ENCODE measurements at regions not wholly inside any gene's neighbourhood (a gene's known extent, or its start where the extent isn't known, plus 50 kb on each side); places are given as distances from the start of the nearest gene placed in this dataset.

DNA sequence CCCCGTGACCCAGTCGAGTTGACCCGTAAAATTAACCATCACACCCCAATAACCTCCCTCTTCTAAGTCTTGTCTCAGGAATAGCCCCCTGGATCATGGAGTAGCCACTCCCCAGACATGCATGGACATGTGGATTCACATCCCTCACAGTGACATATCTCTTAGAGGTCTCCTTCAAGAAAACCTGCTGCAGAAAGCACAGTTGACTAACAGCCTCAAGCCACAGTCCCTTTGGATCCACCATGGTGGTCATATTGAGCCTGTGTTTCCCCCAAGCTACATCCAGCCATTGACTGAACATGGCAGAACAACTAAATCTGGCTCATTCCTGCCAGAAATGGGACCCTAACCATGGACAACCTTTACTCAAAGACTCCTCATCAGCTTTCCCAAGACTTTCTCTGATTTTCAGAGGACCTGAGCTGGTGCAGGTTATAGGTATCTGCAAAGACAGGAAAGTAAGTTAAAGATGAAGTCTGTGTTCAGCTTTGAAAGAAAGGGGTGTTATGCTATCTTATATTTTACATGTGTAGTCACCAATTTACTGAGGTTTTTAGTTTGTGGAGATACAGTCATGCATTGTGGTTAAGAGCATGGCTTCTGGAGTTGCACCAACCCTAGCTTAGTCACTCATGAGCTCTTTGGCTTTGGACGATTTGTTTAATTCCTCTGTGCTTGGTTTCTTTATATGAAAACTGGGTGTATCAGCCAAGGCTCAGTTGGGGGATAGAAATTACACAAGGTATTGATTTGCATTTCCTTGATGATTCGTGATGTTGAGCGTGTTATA lies 219.1 kb downstream of the MYLK4 start:
- no peak for ATAC-seq
- TF ChIP-seq ZNF354B (CRISPR knock-in tag; IDR thresholded peaks at IDR 0.05): no peak
- no peak for TF ChIP-seq YY1 (IDR thresholded peaks at IDR 0.05; ENCODE audit: insufficient read depth, insufficient replicate concordance, low read depth, low read length)
- TF ChIP-seq, protein P1, sequence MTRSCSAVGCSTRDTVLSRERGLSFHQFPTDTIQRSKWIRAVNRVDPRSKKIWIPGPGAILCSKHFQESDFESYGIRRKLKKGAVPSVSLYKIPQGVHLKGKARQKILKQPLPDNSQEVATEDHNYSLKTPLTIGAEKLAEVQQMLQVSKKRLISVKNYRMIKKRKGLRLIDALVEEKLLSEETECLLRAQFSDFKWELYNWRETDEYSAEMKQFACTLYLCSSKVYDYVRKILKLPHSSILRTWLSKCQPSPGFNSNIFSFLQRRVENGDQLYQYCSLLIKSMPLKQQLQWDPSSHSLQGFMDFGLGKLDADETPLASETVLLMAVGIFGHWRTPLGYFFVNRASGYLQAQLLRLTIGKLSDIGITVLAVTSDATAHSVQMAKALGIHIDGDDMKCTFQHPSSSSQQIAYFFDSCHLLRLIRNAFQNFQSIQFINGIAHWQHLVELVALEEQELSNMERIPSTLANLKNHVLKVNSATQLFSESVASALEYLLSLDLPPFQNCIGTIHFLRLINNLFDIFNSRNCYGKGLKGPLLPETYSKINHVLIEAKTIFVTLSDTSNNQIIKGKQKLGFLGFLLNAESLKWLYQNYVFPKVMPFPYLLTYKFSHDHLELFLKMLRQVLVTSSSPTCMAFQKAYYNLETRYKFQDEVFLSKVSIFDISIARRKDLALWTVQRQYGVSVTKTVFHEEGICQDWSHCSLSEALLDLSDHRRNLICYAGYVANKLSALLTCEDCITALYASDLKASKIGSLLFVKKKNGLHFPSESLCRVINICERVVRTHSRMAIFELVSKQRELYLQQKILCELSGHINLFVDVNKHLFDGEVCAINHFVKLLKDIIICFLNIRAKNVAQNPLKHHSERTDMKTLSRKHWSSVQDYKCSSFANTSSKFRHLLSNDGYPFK (CRISPR knock-in tag; IDR thresholded peaks at IDR 0.05; ENCODE audit: borderline replicate concordance): no peak
- TF ChIP-seq HNRNPH1 (optimal IDR thresholded peaks at IDR 0.05; ENCODE audit: low read depth, low read length): no peak
- no peak for TF ChIP-seq ASH2L (IDR thresholded peaks at IDR 0.05; ENCODE audit: insufficient read length, low read depth, low read length)
- no peak for TF ChIP-seq NKX3-1 (CRISPR knock-in tag; IDR thresholded peaks at IDR 0.05)
- TF ChIP-seq MAFG (CRISPR knock-in tag; IDR thresholded peaks at IDR 0.05): no peak
- no peak for TF ChIP-seq ZSCAN9 (CRISPR knock-in tag; IDR thresholded peaks at IDR 0.05; ENCODE audit: borderline replicate concordance)
- TF ChIP-seq, protein P2, sequence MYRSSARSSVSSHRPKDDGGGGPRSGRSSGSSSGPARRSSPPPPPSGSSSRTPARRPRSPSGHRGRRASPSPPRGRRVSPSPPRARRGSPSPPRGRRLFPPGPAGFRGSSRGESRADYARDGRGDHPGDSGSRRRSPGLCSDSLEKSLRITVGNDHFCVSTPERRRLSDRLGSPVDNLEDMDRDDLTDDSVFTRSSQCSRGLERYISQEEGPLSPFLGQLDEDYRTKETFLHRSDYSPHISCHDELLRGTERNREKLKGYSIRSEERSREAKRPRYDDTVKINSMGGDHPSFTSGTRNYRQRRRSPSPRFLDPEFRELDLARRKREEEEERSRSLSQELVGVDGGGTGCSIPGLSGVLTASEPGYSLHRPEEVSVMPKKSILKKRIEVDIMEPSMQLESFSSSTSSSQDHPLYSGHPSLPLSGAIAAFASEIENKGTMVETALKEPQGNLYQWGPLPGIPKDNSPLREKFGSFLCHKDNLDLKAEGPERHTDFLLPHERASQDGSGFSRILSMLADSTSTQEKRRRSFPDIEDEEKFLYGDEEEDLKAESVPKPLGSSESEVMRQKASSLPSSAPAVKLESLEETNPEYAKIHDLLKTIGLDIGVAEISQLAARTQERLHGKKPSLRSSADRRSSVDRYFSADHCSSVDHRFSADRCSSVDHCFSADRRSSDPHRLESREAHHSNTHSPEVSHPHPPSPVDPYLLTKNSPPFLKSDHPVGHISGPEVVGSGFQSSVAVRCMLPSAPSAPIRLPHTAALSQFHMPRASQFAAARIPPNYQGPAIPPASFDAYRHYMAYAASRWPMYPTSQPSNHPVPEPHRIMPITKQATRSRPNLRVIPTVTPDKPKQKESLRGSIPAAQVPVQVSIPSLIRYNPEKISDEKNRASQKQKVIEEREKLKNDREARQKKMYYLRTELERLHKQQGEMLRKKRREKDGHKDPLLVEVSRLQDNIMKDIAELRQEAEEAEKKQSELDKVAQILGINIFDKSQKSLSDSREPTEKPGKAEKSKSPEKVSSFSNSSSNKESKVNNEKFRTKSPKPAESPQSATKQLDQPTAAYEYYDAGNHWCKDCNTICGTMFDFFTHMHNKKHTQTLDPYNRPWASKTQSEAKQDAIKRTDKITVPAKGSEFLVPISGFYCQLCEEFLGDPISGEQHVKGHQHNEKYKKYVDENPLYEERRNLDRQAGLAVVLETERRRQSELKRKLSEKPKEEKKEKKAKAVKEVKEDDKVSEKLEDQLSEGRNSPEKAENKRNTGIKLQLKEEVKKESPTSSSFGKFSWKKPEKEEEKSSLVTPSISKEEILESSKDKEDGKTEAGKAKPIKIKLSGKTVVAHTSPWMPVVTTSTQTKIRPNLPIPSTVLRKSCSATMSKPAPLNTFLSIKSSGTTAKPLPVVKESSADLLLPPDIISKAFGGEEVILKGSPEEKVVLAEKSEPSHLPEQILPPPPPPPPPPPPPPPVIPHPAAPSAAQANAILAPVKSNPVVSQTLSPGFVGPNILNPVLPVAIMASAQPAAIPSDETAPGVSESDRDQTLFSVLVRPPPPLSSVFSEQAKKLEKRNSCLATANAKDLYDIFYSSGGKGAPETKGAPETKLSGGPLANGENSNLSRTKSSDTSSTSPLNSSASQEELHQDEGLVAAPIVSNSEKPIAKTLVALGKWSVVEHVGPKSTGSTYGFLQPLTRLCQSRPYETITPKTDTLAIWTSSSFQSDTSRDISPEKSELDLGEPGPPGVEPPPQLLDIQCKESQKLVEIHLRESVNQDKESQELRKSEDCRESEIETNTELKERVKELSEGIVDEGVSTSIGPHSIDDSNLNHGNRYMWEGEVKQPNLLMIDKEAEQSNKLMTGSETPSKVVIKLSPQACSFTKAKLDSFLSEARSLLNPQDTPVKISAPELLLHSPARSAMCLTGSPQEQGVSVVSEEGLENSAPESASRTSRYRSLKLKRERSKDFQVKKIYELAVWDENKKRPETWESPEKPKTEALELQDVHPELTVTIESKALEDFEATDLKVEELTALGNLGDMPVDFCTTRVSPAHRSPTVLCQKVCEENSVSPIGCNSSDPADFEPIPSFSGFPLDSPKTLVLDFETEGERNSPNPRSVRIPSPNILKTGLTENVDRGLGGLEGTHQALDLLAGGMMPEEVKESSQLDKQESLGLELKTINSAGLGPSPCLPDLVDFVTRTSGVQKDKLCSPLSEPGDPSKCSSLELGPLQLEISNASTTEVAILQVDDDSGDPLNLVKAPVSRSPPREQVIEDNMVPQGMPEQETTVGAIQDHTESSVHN (CRISPR knock-in tag; IDR thresholded peaks at IDR 0.05): no peak
- no peak for TF ChIP-seq TMF1 (CRISPR knock-in tag; IDR thresholded peaks at IDR 0.05; ENCODE audit: low read depth)
- no peak for TF ChIP-seq ZSCAN22 (CRISPR knock-in tag; IDR thresholded peaks at IDR 0.05)
- no peak for TF ChIP-seq SMC3 (IDR thresholded peaks at IDR 0.05; ENCODE audit: low read length)
- no peak for TF ChIP-seq KDM5A (IDR thresholded peaks at IDR 0.05; ENCODE audit: borderline replicate concordance, low read length)
- H3K27me3 ChIP-seq (ENCODE audit: control insufficient read depth in 1 of 2, insufficient read depth in 2 of 2, low read length in 2 of 2): peaks cover 1 to 21% of the 10 kb centered on the region in 2 experiments; a peak in 3 of 5 replicates
- intact Hi-C loops (cut with micrococcal nuclease; ENCODE audit: unreplicated experiment) (no loop called here), in situ Hi-C loops (cut with HindIII; ENCODE audit: extremely low pct_ligation_motif_present, low pct_unique_long_range_greater_than_20kb) (no loop called here)
- no peaks in the 10 kb centered on the region for H3K79me2 ChIP-seq (ENCODE audit: insufficient read depth, low read length)
- H3K4me2 ChIP-seq (ENCODE audit: low read depth, low read length): no peak overlapping the region
- ChIA-PET CTCF (ENCODE audit: low intra/inter-chr PET ratio, low total read pairs) (no interaction called here), POLR2A (no interaction called here)
- H3K4me3 ChIP-seq (replicated peaks in 1 of 3; ENCODE audit: insufficient read depth in 1 of 3, low read depth in 2 of 3, low read length in 3 of 3): no peak overlapping the region
- no peaks in the 10 kb centered on the region for H4K20me1 ChIP-seq (ENCODE audit: insufficient read depth, low read length)
- H3K9me3 ChIP-seq (ENCODE audit: low read length): no peaks in the 10 kb centered on the region
- no peak for DNase-seq (ENCODE audit: low spot score)
- no TSS peak for BruUV-seq (replicated peaks)
- no peak for FAIRE-seq
- no peak overlapping the region for H3K9ac ChIP-seq (ENCODE audit: insufficient read depth, low read depth, low read length)
- no peak overlapping the region for H3K27ac ChIP-seq (ENCODE audit: extremely low read length, insufficient read depth, low read length)
- no peaks in the 10 kb centered on the region for H3K4me1 ChIP-seq (ENCODE audit: insufficient read depth, low read length)
- WGBS (ENCODE audit: low lambda C conversion rate): 7% methylated on average over 6 of the region's 6 CpGs
- no peaks in the 10 kb centered on the region for H3K36me3 ChIP-seq (replicated peaks in 1 of 2; ENCODE audit: control insufficient read depth in 1 of 2, insufficient read depth in 2 of 2, low read length in 2 of 2)
- H2AFZ ChIP-seq (ENCODE audit: low read length): no peak overlapping the region
